Endothelial cell (in vitro differentiated cells): ENCODE measurements at regions not wholly inside any gene's neighbourhood (a gene's known extent, or its start where the extent isn't known, plus 50 kb on each side); places are given as distances from the start of the nearest gene placed in this dataset.

Experiments
- DNase-seq: peaks from one replicate; pipeline ENCODE4 v3.0.0; 2021; ENCODE audit warnings: low spot score
- H3K27ac Mint-ChIP-seq: one replicate; pipeline ENCODE4 v1.8.0; 2021; ENCODE audit warnings: mixed read lengths, inconsistent platforms; ENCODE audit not compliant: unreplicated experiment
- H3K27me3 Mint-ChIP-seq: one replicate; pipeline ENCODE4 v1.8.0; 2021; ENCODE audit warnings: mild to moderate bottlenecking, moderate library complexity, mixed read lengths, inconsistent platforms; ENCODE audit not compliant: unreplicated experiment
- H3K36me3 Mint-ChIP-seq: one replicate; pipeline ENCODE4 v1.8.0; 2021; ENCODE audit warnings: mild to moderate bottlenecking, low read depth, mixed read lengths, inconsistent platforms; ENCODE audit not compliant: unreplicated experiment
- H3K4me1 Mint-ChIP-seq: one replicate; pipeline ENCODE4 v1.8.0; 2021; ENCODE audit warnings: mild to moderate bottlenecking, mixed read lengths, inconsistent platforms; ENCODE audit not compliant: unreplicated experiment
- H3K4me3 Mint-ChIP-seq: one replicate; pipeline ENCODE4 v1.8.0; 2021; ENCODE audit warnings: mild to moderate bottlenecking, mixed read lengths, inconsistent platforms; ENCODE audit not compliant: unreplicated experiment
- H3K9me3 Mint-ChIP-seq: one replicate; pipeline ENCODE4 v1.8.0; 2021; ENCODE audit warnings: mixed read lengths, inconsistent platforms; ENCODE audit not compliant: unreplicated experiment
- CTCF ChIP-seq: fragments of 200-600 bp; sonication (generic); IDR thresholded peaks from one replicate; pipeline ENCODE4 v1.5.0; 2021; ENCODE audit warnings: antibody characterized with exemption; ENCODE audit not compliant: unreplicated experiment

- Mint-ChIP-seq H3K4me3 (no peak overlapping the region), H3K27me3 (no peaks in the 10 kb centered on the region)
These were observed 1080.7 kb downstream of the TRHDE start for GRCh38 chr12:73352826-73353225.

GRCh38 chr12:73361156-73361863 lies 1089.1 kb downstream of the TRHDE start:
- no peaks in the 10 kb centered on the region for H3K27me3 Mint-ChIP-seq
- no peak overlapping the region for H3K27ac Mint-ChIP-seq
- no peaks in the 10 kb centered on the region for H3K9me3 Mint-ChIP-seq
- DNase-seq: no peak
- no peaks in the 10 kb centered on the region for H3K4me1 Mint-ChIP-seq
- no peak overlapping the region for H3K4me3 Mint-ChIP-seq
- no peak for TF ChIP-seq CTCF
- no peaks in the 10 kb centered on the region for H3K36me3 Mint-ChIP-seq

More at GRCh38 chr12:73352826-73353225, 1080.7 kb downstream of the TRHDE start:
- H3K4me1 Mint-ChIP-seq: no peaks in the 10 kb centered on the region
- TF ChIP-seq CTCF: no peak
- H3K27ac Mint-ChIP-seq: no peak overlapping the region
- DNase-seq: no peak
- no peaks in the 10 kb centered on the region for H3K36me3 Mint-ChIP-seq
- H3K9me3 Mint-ChIP-seq: no peaks in the 10 kb centered on the region

- Mint-ChIP-seq H3K27ac (no peak overlapping the region), H3K36me3 (no peaks in the 10 kb centered on the region), H3K9me3 (no peaks in the 10 kb centered on the region), H3K27me3 (no peaks in the 10 kb centered on the region), H3K4me1 (no peaks in the 10 kb centered on the region), H3K4me3 (no peak overlapping the region)
- no peak for TF ChIP-seq CTCF
- DNase-seq: no peak
These were observed 1089.7 kb downstream of the TRHDE start for GRCh38 chr12:73361864-73362230.

- H3K36me3 Mint-ChIP-seq: no peaks in the 10 kb centered on the region
- H3K27ac Mint-ChIP-seq: no peak overlapping the region
- DNase-seq: no peak
- H3K9me3 Mint-ChIP-seq: no peaks in the 10 kb centered on the region
- no peaks in the 10 kb centered on the region for H3K4me1 Mint-ChIP-seq
- no peak for TF ChIP-seq CTCF
- no peak overlapping the region for H3K4me3 Mint-ChIP-seq
- no peaks in the 10 kb centered on the region for H3K27me3 Mint-ChIP-seq
These were observed 1090.5 kb downstream of the TRHDE start for GRCh38 chr12:73362666-73363065.

GRCh38 chr12:73372856-73373255 lies 1100.7 kb downstream of the TRHDE start:
- no peaks in the 10 kb centered on the region for H3K36me3 Mint-ChIP-seq
- H3K4me1 Mint-ChIP-seq: no peaks in the 10 kb centered on the region
- no peak for DNase-seq
- no peaks in the 10 kb centered on the region for H3K27me3 Mint-ChIP-seq
- TF ChIP-seq CTCF: no peak
- H3K27ac Mint-ChIP-seq: no peak overlapping the region
- H3K4me3 Mint-ChIP-seq: no peak overlapping the region
- no peaks in the 10 kb centered on the region for H3K9me3 Mint-ChIP-seq
